ENCODE measurements at regions not wholly inside any gene's neighbourhood (a gene's known extent, or its start where the extent isn't known, plus 50 kb on each side); places are given as distances from the start of the nearest gene placed in this dataset.

GRCh38 chr4:41430792-41431191 lies 107.2 kb upstream of the LIMCH1 start:
- peaks cover 2 to 24% (median 10%) of the 10 kb centered on the region in 4 experiments for H3K4me1 ChIP-seq (replicated peaks in 1 of 4; ENCODE audit: control insufficient read depth in 3 of 4, insufficient read depth in 4 of 4, low read length in 3 of 4)
- H2BK5ac ChIP-seq (ENCODE audit: low read depth, low read length), result no peak overlapping the region
- no peak overlapping the region for H4K8ac ChIP-seq (ENCODE audit: extremely low read depth, insufficient read depth, low read length)
- H3K9me3 ChIP-seq (ENCODE audit: insufficient read depth in 2 of 2, low read depth in 1 of 2, low read length in 1 of 2), result no peaks in the 10 kb centered on the region
- no peak overlapping the region for H3K4me2 ChIP-seq (ENCODE audit: insufficient read depth in 1 of 2, low read depth in 2 of 2, low read length in 2 of 2)
- ChIA-PET CTCF (ENCODE audit: partially characterized antibody) (interaction anchor here (0.6 to 2.8 kb wide), 2 partner anchors 92 to 213 kb away, joined by 3 to 7 read pairs; no protein-coding TSS in a partner anchor), POLR2A (ENCODE audit: partially characterized antibody) (interaction anchor here (1.1 kb wide), 1 partner anchor 65 kb away, joined by 3 read pairs; no protein-coding TSS in a partner anchor)
- no peak overlapping the region for H2BK15ac ChIP-seq (ENCODE audit: low read length)
- H4K5ac ChIP-seq (ENCODE audit: insufficient read length, low read depth, low read length), result no peak overlapping the region
- no peaks in the 10 kb centered on the region for H3K79me2 ChIP-seq (ENCODE audit: control insufficient read depth in 1 of 2, insufficient read depth in 2 of 2, low read length in 2 of 2)
- H2AK5ac ChIP-seq (ENCODE audit: low read depth, low read length), result no peak overlapping the region
- no peak overlapping the region for H4K91ac ChIP-seq (replicated peaks; ENCODE audit: insufficient read length, low read length)
- no peak overlapping the region for H3K23ac ChIP-seq (ENCODE audit: insufficient read length)
- H3K56ac ChIP-seq (replicated peaks; ENCODE audit: insufficient read length, low read depth, low read length), result no peak overlapping the region
- no peak overlapping the region for H3K4ac ChIP-seq (replicated peaks; ENCODE audit: insufficient read length, low read depth, low read length)
- H2AFZ ChIP-seq (ENCODE audit: low read length), result no peak overlapping the region
- H3K27me3 ChIP-seq (replicated peaks in 1 of 4; ENCODE audit: control insufficient read depth in 3 of 4, extremely low read depth in 1 of 4, insufficient read depth in 3 of 4, low read length in 3 of 4), result no peaks in the 10 kb centered on the region
- H2BK12ac ChIP-seq (ENCODE audit: low read depth, low read length), result no peak overlapping the region
- H4K20me1 ChIP-seq (replicated peaks in 1 of 2; ENCODE audit: control insufficient read depth in 1 of 2, insufficient read depth in 2 of 2, low read length in 2 of 2), result no peaks in the 10 kb centered on the region
- FAIRE-seq (no peak), DNase-seq (ENCODE audit: low read depth in 1 of 2, low spot score in 2 of 2) (no peak)
- no peaks in the 10 kb centered on the region for H3K36me3 ChIP-seq (ENCODE audit: control insufficient read depth in 2 of 4, insufficient read depth in 4 of 4, low read length in 3 of 4)
- H3K4me3 ChIP-seq (ENCODE audit: extremely low read depth in 1 of 4, insufficient read depth in 2 of 4, low read depth in 3 of 4, low read length in 4 of 4), result no peak overlapping the region
- no peaks in the 10 kb centered on the region for H3K79me1 ChIP-seq (ENCODE audit: low read depth, low read length)
- H3K9ac ChIP-seq (replicated peaks in 1 of 4; ENCODE audit: extremely low read depth in 1 of 4, low read depth in 3 of 4, low read length in 3 of 4), result no peak overlapping the region
- 100% methylated on average over 1 of the region's 1 CpG; no CpG with 5 or more reads in 1 of the 2 experiments for WGBS, 2 experiments (ENCODE audit: extremely low coverage in 1 of 2, insufficient coverage in 1 of 2, insufficient read length in 1 of 2, insufficient replicate concordance in 2 of 2, low coverage in 1 of 2, low lambda C conversion rate in 2 of 2, missing lambda C conversion rate in 1 of 2)
- H2BK20ac ChIP-seq (ENCODE audit: low read length), result 0 out of 2 replicates have a peak overlapping the region, but pooled peaks have one; percentile 5
- no peak overlapping the region for H2BK120ac ChIP-seq (replicated peaks; ENCODE audit: low read depth, low read length)
- H3K27ac ChIP-seq (ENCODE audit: low read depth, low read length), result no peak overlapping the region
- H3K18ac ChIP-seq (ENCODE audit: extremely low read depth, low read length), result no peak overlapping the region; the same call in 1 of the 2 replicates
- no peaks in the 10 kb centered on the region; the same call in 1 of the 2 replicates for H3K23me2 ChIP-seq (ENCODE audit: low read depth, low read length)
- no peak overlapping the region for H3K14ac ChIP-seq (ENCODE audit: insufficient read length)
- TF ChIP-seq GABPA (IDR thresholded peaks at IDR 0.05; ENCODE audit: borderline replicate concordance, insufficient read depth, low read length), result no peak
- TF ChIP-seq RAD21 (IDR thresholded peaks at IDR 0.05 in 1 of 2, conservative IDR thresholded peaks at IDR 0.05 in 1 of 2; ENCODE audit: low read depth in 2 of 2, low read length in 2 of 2), result no peak
- TF ChIP-seq HDAC6 (IDR thresholded peaks at IDR 0.05; ENCODE audit: low read depth, low read length), result no peak
- TF ChIP-seq BACH1 (IDR thresholded peaks at IDR 0.05; ENCODE audit: low read length), result no peak
